Lower leg skin (tissue), 3 donors: ENCODE measurements at regions not wholly inside any gene's neighbourhood (a gene's known extent, or its start where the extent isn't known, plus 50 kb on each side); places are given as distances from the start of the nearest gene placed in this dataset.

Experiments
- POLR2A ChIP-seq, 2 donors: fragments of 450-650 bp; IDR thresholded peaks; one replicate each; pipeline ENCODE4 v1.6.1; 2016 to 2017; ENCODE audit warnings: antibody characterized with exemption in 2 of 2, mild to moderate bottlenecking in 1 of 2, moderate library complexity in 1 of 2
- TF ChIP-seq, protein P1 (sequence below), 3 donors: fragments of 450-650 bp; IDR thresholded peaks; one replicate each; pipeline ENCODE4 v1.5.1; 2016; ENCODE audit warnings: antibody characterized with exemption in 3 of 3, mild to moderate bottlenecking in 3 of 3, moderate library complexity in 2 of 3

DNA sequence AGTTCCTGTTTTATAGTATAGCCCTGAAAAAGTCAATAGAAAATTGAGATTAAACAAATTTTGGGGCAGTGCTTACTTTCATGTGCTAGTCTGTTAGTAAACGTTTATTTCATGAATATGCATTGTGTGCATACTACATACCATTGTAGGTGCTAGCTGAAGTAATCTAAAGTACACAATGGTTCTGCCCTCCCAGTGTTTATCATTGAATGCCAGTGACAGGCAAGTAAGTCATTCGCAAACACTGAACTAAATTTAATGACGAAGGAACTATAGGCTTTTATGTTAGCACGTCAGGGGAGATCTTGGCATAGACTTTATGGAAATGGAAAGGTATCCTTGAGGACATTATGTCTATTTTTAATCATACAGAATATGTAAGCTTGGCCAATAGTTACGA lies 426.9 kb upstream of the EPHA5 start:
- TF ChIP-seq POLR2A (IDR thresholded peaks at IDR 0.05) = no peak
- TF ChIP-seq, protein P1, sequence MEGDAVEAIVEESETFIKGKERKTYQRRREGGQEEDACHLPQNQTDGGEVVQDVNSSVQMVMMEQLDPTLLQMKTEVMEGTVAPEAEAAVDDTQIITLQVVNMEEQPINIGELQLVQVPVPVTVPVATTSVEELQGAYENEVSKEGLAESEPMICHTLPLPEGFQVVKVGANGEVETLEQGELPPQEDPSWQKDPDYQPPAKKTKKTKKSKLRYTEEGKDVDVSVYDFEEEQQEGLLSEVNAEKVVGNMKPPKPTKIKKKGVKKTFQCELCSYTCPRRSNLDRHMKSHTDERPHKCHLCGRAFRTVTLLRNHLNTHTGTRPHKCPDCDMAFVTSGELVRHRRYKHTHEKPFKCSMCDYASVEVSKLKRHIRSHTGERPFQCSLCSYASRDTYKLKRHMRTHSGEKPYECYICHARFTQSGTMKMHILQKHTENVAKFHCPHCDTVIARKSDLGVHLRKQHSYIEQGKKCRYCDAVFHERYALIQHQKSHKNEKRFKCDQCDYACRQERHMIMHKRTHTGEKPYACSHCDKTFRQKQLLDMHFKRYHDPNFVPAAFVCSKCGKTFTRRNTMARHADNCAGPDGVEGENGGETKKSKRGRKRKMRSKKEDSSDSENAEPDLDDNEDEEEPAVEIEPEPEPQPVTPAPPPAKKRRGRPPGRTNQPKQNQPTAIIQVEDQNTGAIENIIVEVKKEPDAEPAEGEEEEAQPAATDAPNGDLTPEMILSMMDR (IDR thresholded peaks at IDR 0.05) = no peak
